Gastroesophageal sphincter (tissue), 4 donors: ENCODE measurements at regions not wholly inside any gene's neighbourhood (a gene's known extent, or its start where the extent isn't known, plus 50 kb on each side); places are given as distances from the start of the nearest gene placed in this dataset.

Source experiments
- ATAC-seq: fragments of 150-250 bp; one replicate; pipeline ENCODE4 v1.9.1; 2016; ENCODE audit warnings: mild to moderate bottlenecking, moderate library complexity
- H3K27ac ChIP-seq, 4 donors: fragments of 200-600 bp; sonication (generic) in 3 of 4; 1 replicate in 3 of 4; 2 replicates in 1 of 4; pipeline ENCODE4 v1.5.1; 2016 to 2019
- H3K27me3 ChIP-seq: fragments of 200-600 bp; sonication (generic); one replicate; pipeline ENCODE4 v1.5.1; 2019
- H3K36me3 ChIP-seq, 2 donors: fragments of 200-600 bp; sonication (generic); one replicate each; pipeline ENCODE4 v1.5.1; 2019; ENCODE audit warnings: control low read depth in 1 of 2
- H3K4me1 ChIP-seq, 3 donors: fragments of 200-600 bp; sonication (generic); 1 replicate in 2 of 3; 2 replicates in 1 of 3; pipeline ENCODE4 v1.5.1; 2016 to 2019; ENCODE audit warnings: control low read depth in 2 of 3
- H3K4me3 ChIP-seq, 2 donors: fragments of 200-600 bp; sonication (generic); one replicate each; pipeline ENCODE4 v1.5.1; 2019; ENCODE audit warnings: mild to moderate bottlenecking in 1 of 2, moderate library complexity in 1 of 2
- H3K9me3 ChIP-seq, 3 donors: fragments of 200-600 bp; sonication (generic); one replicate each; pipeline ENCODE4 v1.5.1; 2017 to 2019; ENCODE audit warnings: control low read depth in 2 of 3
- EP300 ChIP-seq: sonication (generic); formaldehyde crosslinking; IDR thresholded peaks from one replicate; pipeline ENCODE4 v1.6.1; 2017; ENCODE audit warnings: antibody characterized with exemption, mild to moderate bottlenecking
- POLR2A ChIP-seq, 2 donors: fragments of 450-650 bp; IDR thresholded peaks; one replicate each; pipeline ENCODE4 v1.6.1; 2017; ENCODE audit warnings: antibody characterized with exemption in 2 of 2, mild to moderate bottlenecking in 2 of 2, moderate library complexity in 1 of 2
- POLR2AphosphoS5 ChIP-seq: sonication (generic); formaldehyde crosslinking; IDR thresholded peaks from one replicate; pipeline ENCODE4 v1.6.1; 2017; ENCODE audit warnings: antibody characterized with exemption
- WGBS, 2 donors: methylation state at CpG; one replicate each; pipeline ENCODE4 v1.1.5; 2018; ENCODE audit warnings: low coverage in 1 of 2; 5-methylcytosine and 5-hydroxymethylcytosine counted together
- TF ChIP-seq, protein P1 (sequence below), 4 experiments: fragments of 200-600 bp in 2 of 4; fragments of 450-650 bp in 2 of 4; sonication (generic) in 1 of 4; IDR thresholded peaks; one replicate each; pipeline ENCODE4 v1.5.1; 2017 to 2019; ENCODE audit warnings: antibody characterized with exemption in 4 of 4, mild to moderate bottlenecking in 2 of 4, moderate library complexity in 2 of 4

DNA sequence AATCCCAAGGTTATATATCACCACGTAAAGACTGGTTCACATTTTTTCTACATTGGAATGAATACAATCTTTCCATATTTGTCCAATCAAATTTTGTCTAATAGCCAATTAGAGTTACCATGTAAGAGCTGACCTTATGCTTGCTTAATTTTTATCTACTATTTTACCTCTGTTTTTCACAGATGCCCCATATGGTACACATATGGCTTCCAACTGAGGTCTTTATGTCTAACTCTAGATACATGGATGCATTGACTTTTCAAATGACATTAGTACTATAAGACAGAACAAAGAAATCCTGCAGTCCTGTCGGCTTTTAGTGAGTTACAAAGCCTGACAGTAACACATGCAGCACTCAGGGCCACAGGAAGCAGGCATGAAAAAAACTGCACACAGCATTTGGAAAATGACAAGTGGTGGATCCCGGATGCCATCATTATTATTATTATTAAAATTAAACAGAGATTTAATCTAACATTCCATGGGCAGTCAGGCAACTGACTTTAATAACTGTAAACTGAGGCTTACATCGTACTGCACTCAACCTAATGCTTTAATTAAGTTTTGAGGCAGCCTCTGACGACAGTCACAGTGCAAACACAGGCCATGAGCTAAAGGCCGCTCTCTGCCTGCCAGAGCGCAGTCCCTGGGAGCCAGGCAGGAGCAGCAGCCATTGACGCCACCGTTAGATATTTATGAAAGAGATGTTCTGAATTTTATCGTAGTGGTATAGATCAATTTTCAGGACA, 113.9 kb upstream of the TMCO5A start:
- Histone ChIP-seq H3K36me3 (no peaks in the 10 kb centered on the region), H3K9me3 (no peaks in the 10 kb centered on the region), H3K27ac (no peak overlapping the region), H3K27me3 (peaks cover 4% of the 10 kb centered on the region), H3K4me3 (no peak overlapping the region), H3K4me1 (no peaks in the 10 kb centered on the region)
- ATAC-seq = no peak
- WGBS, 2 donors = 72 to 79% methylated on average over 10 of the region's 10 CpGs
- TF ChIP-seq, protein P1, sequence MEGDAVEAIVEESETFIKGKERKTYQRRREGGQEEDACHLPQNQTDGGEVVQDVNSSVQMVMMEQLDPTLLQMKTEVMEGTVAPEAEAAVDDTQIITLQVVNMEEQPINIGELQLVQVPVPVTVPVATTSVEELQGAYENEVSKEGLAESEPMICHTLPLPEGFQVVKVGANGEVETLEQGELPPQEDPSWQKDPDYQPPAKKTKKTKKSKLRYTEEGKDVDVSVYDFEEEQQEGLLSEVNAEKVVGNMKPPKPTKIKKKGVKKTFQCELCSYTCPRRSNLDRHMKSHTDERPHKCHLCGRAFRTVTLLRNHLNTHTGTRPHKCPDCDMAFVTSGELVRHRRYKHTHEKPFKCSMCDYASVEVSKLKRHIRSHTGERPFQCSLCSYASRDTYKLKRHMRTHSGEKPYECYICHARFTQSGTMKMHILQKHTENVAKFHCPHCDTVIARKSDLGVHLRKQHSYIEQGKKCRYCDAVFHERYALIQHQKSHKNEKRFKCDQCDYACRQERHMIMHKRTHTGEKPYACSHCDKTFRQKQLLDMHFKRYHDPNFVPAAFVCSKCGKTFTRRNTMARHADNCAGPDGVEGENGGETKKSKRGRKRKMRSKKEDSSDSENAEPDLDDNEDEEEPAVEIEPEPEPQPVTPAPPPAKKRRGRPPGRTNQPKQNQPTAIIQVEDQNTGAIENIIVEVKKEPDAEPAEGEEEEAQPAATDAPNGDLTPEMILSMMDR (IDR thresholded peaks at IDR 0.05) = no peak
- TF ChIP-seq EP300 (no peak), POLR2AphosphoS5 (no peak), POLR2A (IDR thresholded peaks at IDR 0.05) (no peak)

DNA sequence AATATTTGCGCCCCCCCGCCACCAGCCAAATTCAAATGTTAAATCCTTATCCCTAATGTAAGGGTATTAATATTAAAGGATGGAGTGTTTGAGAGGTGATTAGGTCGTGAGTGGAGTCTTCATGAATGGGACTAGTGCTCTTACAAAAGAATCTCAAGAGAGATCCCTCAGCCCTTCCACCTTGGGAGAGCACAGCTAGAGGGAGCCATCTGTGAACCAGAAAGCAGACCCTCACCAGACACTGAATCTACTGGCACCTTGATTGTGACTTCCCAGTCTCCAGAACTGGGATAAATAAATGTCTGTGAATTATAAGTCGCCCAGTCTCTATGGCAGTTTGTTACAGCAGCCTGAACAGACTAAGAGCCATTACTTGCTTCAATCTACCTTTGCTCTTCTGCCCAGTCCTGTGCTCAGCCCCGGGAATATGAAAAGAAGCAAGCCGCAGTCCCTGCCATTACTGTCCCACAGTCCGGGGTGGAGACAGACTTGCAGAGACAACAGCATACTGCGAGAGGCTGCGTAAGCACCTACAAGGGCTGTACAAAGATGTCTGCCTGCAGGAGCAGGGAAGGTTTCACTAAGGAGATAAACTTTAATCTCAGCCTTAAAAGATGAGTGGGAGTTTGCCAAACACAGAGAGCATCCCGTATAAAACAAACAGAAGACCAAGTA, 110.7 kb upstream of the TMCO5A start:
- WGBS, 2 donors = 52 to 77% methylated on average over 3 to 5 of the region's 10 CpGs
- Histone ChIP-seq H3K9me3 (no peaks in the 10 kb centered on the region), H3K4me1 (no peaks in the 10 kb centered on the region), H3K4me3 (no peak overlapping the region), H3K36me3 (no peaks in the 10 kb centered on the region), H3K27ac (no peak overlapping the region), H3K27me3 (no peaks in the 10 kb centered on the region)
- ATAC-seq = no peak
- TF ChIP-seq POLR2A (IDR thresholded peaks at IDR 0.05) = no peak
- TF ChIP-seq EP300 = no peak
- no peak for TF ChIP-seq POLR2AphosphoS5
- TF ChIP-seq, protein P1 (IDR thresholded peaks at IDR 0.05) = no peak

DNA sequence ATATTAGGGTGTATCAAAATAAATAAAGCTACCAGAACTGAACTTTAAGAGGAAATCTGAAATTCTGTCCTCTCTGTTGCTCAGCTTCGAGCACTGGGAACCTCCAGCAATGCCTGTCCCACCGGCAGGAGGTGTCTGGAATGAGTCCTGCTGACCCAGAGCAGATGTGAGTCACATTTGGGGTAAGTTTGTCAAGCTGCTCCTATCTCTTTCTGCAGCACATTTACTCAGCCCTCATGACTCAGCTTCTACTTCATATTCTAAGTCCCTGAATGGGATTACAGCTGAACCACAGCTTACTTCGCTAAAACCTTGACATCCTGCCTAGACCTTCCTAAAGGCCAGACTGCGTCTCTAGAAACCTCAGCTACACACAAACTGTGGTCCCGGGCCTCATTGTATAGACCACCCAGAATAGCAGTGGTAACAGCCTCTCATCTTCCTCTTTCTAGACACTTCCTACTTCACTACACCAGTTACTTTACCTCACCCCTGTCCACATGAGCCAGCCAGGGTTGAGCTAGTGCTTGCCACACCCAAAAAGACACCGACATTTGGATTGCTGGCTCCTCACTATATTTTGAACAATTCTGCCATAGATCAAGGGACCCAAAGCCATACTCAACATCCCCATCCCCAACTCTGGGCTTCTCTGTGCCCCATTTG, 109.6 kb upstream of the TMCO5A start:
- Histone ChIP-seq H3K36me3 (no peaks in the 10 kb centered on the region), H3K4me1 (no peaks in the 10 kb centered on the region), H3K27ac (no peak overlapping the region), H3K9me3 (no peaks in the 10 kb centered on the region), H3K27me3 (no peaks in the 10 kb centered on the region), H3K4me3 (no peak overlapping the region)
- WGBS, 2 donors = 57 to 60% methylated on average over 4 to 6 of the region's 6 CpGs
- TF ChIP-seq, protein P1 (IDR thresholded peaks at IDR 0.05) = no peak
- TF ChIP-seq POLR2A (IDR thresholded peaks at IDR 0.05) (no peak), EP300 (no peak), POLR2AphosphoS5 (no peak)
- no peak for ATAC-seq

DNA sequence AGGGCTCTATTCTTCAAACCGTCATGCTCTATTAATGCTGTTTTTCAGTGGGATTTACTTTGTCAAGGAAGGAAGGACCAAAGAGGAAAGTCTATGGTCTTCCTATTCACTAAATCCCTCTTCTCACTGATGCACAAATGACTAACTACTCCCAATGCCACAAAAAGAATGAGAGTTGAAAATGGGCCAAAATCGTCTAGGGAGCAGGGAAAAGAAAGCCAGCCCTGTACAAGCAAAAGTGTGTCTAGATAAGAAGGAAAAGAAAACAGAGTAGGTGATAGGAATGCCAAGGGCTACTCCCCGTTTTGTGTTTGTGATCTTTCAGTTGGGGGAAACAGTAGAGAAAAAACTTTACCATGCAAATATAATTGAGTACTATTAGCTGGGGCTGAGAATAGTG, 97.2 kb upstream of the TMCO5A start:
- no peaks in the 10 kb centered on the region for H3K27me3 ChIP-seq
- H3K27ac ChIP-seq = no peak overlapping the region
- H3K4me1 ChIP-seq = no peaks in the 10 kb centered on the region
- H3K36me3 ChIP-seq = no peaks in the 10 kb centered on the region
- peaks cover 0 to 30% (median 0%) of the 10 kb centered on the region in 3 donors for H3K9me3 ChIP-seq
- no peak for TF ChIP-seq EP300
- TF ChIP-seq, protein P1 (IDR thresholded peaks at IDR 0.05) = no peak
- no peak for TF ChIP-seq POLR2AphosphoS5
- TF ChIP-seq POLR2A (IDR thresholded peaks at IDR 0.05) = no peak
- ATAC-seq = no peak
- 18 to 25% methylated on average over 3 of the region's 3 CpGs for WGBS, 2 donors
- H3K4me3 ChIP-seq = no peak overlapping the region
